Prostate gland (tissue), 2 donors: ENCODE measurements at regions not wholly inside any gene's neighbourhood (a gene's known extent, or its start where the extent isn't known, plus 50 kb on each side); places are given as distances from the start of the nearest gene placed in this dataset.
"Not testable (repeated sequence)": the region's sequence is repeated elsewhere in the genome, so short reads cannot be mapped to it uniquely, and the experiment has no call there.

Experiments used
- DNase-seq: peaks from one replicate; pipeline ENCODE4 v3.0.0-alpha.2; 2019; ENCODE audit warnings: low spot score
- H3K27ac ChIP-seq, 2 donors: fragments of 200-600 bp; sonication (generic); 2 replicates each; pipeline ENCODE4 v1.5.1; 2017 to 2019
- H3K27me3 ChIP-seq: fragments of 200-600 bp; sonication (generic); replicated peaks from 2 replicates; pipeline ENCODE4 v1.5.1; 2019; ENCODE audit not compliant: insufficient read depth
- H3K36me3 ChIP-seq, 2 donors: fragments of 200-600 bp; sonication (generic); 1 replicate in 1 of 2; 2 replicates in 1 of 2; pipeline versions ENCODE4 v1.5.1 to v1.8.1; 2017 to 2019
- H3K4me1 ChIP-seq: fragments of 200-600 bp; sonication (generic); replicated peaks from 2 replicates; pipeline ENCODE4 v1.5.1; 2019
- H3K4me3 ChIP-seq, 2 donors: fragments of 200-600 bp; sonication (generic); 2 replicates each; pipeline ENCODE4 v1.5.1; 2017 to 2019
- H3K9me3 ChIP-seq: fragments of 200-600 bp; sonication (generic); 2 replicates; pipeline ENCODE4 v1.5.1; 2017
- CTCF ChIP-seq, 4 experiments: fragments of 200-600 bp in 2 of 4; fragments of 450-650 bp in 2 of 4; sonication (generic) in 2 of 4; IDR thresholded peaks; 1 replicate in 3 of 4; 2 replicates in 1 of 4; pipeline ENCODE4 v1.5.1; 2016 to 2019; ENCODE audit warnings: antibody characterized with exemption in 4 of 4, mild to moderate bottlenecking in 2 of 4, moderate library complexity in 2 of 4
- POLR2A ChIP-seq: fragments of 450-650 bp; IDR thresholded peaks from one replicate; pipeline ENCODE4 v1.6.1; 2016; ENCODE audit warnings: antibody characterized with exemption, mild to moderate bottlenecking
- POLR2AphosphoS5 ChIP-seq: sonication (generic); formaldehyde crosslinking; IDR thresholded peaks from one replicate; pipeline ENCODE4 v1.6.1; 2017; ENCODE audit warnings: antibody characterized with exemption
- WGBS: methylation state at CpG from one replicate; pipeline ENCODE4 v1.1.5; 2018; 5-methylcytosine and 5-hydroxymethylcytosine counted together
- intact Hi-C: fragments of 100-400 bp; cut with DNase I; formaldehyde crosslinking; loops from one replicate; pipeline ENCODE4 v1.14.2; 2022

- no peak for TF ChIP-seq POLR2AphosphoS5
- no peak for TF ChIP-seq POLR2A
- no peak for TF ChIP-seq CTCF (IDR thresholded peaks at IDR 0.05)
- DNase-seq, result no peak
- 78% methylated on average over 6 of the region's 6 CpGs for WGBS
Observed at GRCh38 chr3:18712713-18713576, 287.8 kb upstream of the SATB1 start.

GRCh38 chr3:18704326-18704725 lies 279.2 kb upstream of the SATB1 start:
- no peaks in the 10 kb centered on the region for H3K4me1 ChIP-seq
- TF ChIP-seq CTCF (IDR thresholded peaks at IDR 0.05) (no peak), POLR2AphosphoS5 (no peak), POLR2A (no peak)
- DNase-seq, result no peak
- no peaks in the 10 kb centered on the region for H3K9me3 ChIP-seq
- intact Hi-C loops, result no loop called here
- no peak overlapping the region for H3K27ac ChIP-seq
- no peaks in the 10 kb centered on the region for H3K27me3 ChIP-seq
- H3K36me3 ChIP-seq, result no peaks in the 10 kb centered on the region
- H3K4me3 ChIP-seq, result no peak overlapping the region

More at GRCh38 chr3:18712713-18713576, 287.8 kb upstream of the SATB1 start:
- no peaks in the 10 kb centered on the region for H3K27me3 ChIP-seq
- H3K9me3 ChIP-seq, result no peaks in the 10 kb centered on the region
- intact Hi-C loops, result no loop called here
- no peaks in the 10 kb centered on the region for H3K36me3 ChIP-seq
- no peaks in the 10 kb centered on the region for H3K4me1 ChIP-seq
- H3K4me3 ChIP-seq, result no peak overlapping the region
- H3K27ac ChIP-seq, result no peak overlapping the region

GRCh38 chr3:18703798-18704197 lies 278.7 kb upstream of the SATB1 start:
- Histone ChIP-seq H3K27ac (no peak overlapping the region), H3K27me3 (no peaks in the 10 kb centered on the region), H3K9me3 (no peaks in the 10 kb centered on the region), H3K4me1 (no peaks in the 10 kb centered on the region), H3K36me3 (no peaks in the 10 kb centered on the region), H3K4me3 (no peak overlapping the region)
- no peak for TF ChIP-seq POLR2A
- no peak for TF ChIP-seq CTCF (IDR thresholded peaks at IDR 0.05)
- TF ChIP-seq POLR2AphosphoS5, result no peak
- no peak for DNase-seq
- intact Hi-C loops, result no loop called here

GRCh38 chr3:18693588-18694329 lies 268.6 kb upstream of the SATB1 start:
- H3K4me1 ChIP-seq, H3K27me3 ChIP-seq, H3K9me3 ChIP-seq, intact Hi-C loops, DNase-seq, H3K27ac ChIP-seq, H3K36me3 ChIP-seq, H3K4me3 ChIP-seq: not testable (repeated sequence)
- WGBS, result 88% methylated on average over 29 of the region's 33 CpGs

GRCh38 chr3:18687286-18687685 lies 262.1 kb upstream of the SATB1 start:
- 36% methylated on average over 4 of the region's 4 CpGs for WGBS

More at GRCh38 chr3:18687286-18687685, 262.1 kb upstream of the SATB1 start:
- Histone ChIP-seq H3K4me3 (no peak overlapping the region), H3K4me1 (no peaks in the 10 kb centered on the region), H3K27me3 (no peaks in the 10 kb centered on the region), H3K9me3 (no peaks in the 10 kb centered on the region), H3K36me3 (no peaks in the 10 kb centered on the region), H3K27ac (no peak overlapping the region)
- DNase-seq, result no peak
- no peak for TF ChIP-seq CTCF (IDR thresholded peaks at IDR 0.05)
- no peak for TF ChIP-seq POLR2A
- no peak for TF ChIP-seq POLR2AphosphoS5
- intact Hi-C loops, result no loop called here
